Cardiac muscle cell (in vitro differentiated cells and primary cell): ENCODE measurements at regions not wholly inside any gene's neighbourhood (a gene's known extent, or its start where the extent isn't known, plus 50 kb on each side); places are given as distances from the start of the nearest gene placed in this dataset.

Experiments used
- DNase-seq, 2 donors: peaks; one replicate each; pipeline versions ENCODE4 v3.0.0 to v3.0.0-alpha.2; 2010 to 2017; ENCODE audit warnings: low read depth in 1 of 2, low spot score in 1 of 2
- H3K27ac ChIP-seq: fragments of 200-600 bp; sonication (generic); 2 replicates; pipeline ENCODE4 v1.5.1; 2016
- H3K27me3 ChIP-seq: fragments of 200-600 bp; sonication (generic); 2 replicates; pipeline ENCODE4 v1.6.0; 2016; ENCODE audit warnings: control low read depth
- H3K36me3 ChIP-seq: fragments of 200-600 bp; sonication (generic); 2 replicates; pipeline ENCODE4 v1.5.1; 2016; ENCODE audit warnings: control low read depth
- H3K4me1 ChIP-seq: fragments of 200-600 bp; sonication (generic); 2 replicates; pipeline ENCODE4 v1.8.1; 2017; ENCODE audit warnings: low read depth, mild to moderate bottlenecking, mixed run types
- H3K4me3 ChIP-seq: fragments of 200-600 bp; sonication (generic); 2 replicates; pipeline ENCODE4 v1.5.1; 2016; ENCODE audit warnings: mild to moderate bottlenecking
- H3K9me3 ChIP-seq: fragments of 200-600 bp; sonication (generic); 2 replicates; pipeline ENCODE4 v1.5.1; 2017; ENCODE audit warnings: low read depth, mild to moderate bottlenecking, control low read depth
- CTCF ChIP-seq: IDR thresholded peaks from 2 replicates; pipeline ENCODE4 v1.5.1; 2012; ENCODE audit warnings: low read depth, mild to moderate bottlenecking, low read length

GRCh38 chr10:58991856-58992255, 184.6 kb upstream of the PHYHIPL start:
- DNase-seq, result no peak
- Histone ChIP-seq H3K4me3 (no peak overlapping the region), H3K36me3 (no peaks in the 10 kb centered on the region), H3K27me3 (no peaks in the 10 kb centered on the region), H3K9me3 (no peaks in the 10 kb centered on the region), H3K4me1 (no peaks in the 10 kb centered on the region), H3K27ac (no peak overlapping the region)
- no peak for TF ChIP-seq CTCF

- Histone ChIP-seq H3K4me1 (no peaks in the 10 kb centered on the region), H3K27ac (no peak overlapping the region), H3K36me3 (no peaks in the 10 kb centered on the region), H3K27me3 (no peaks in the 10 kb centered on the region), H3K4me3 (no peak overlapping the region), H3K9me3 (no peaks in the 10 kb centered on the region)
- no peak for TF ChIP-seq CTCF
- no peak for DNase-seq
These were observed 183.5 kb upstream of the PHYHIPL start for GRCh38 chr10:58992830-58993460.

- no peak for TF ChIP-seq CTCF
- H3K4me3 ChIP-seq, result no peak overlapping the region
- no peak overlapping the region for H3K27ac ChIP-seq
- no peak for DNase-seq
- no peaks in the 10 kb centered on the region for H3K4me1 ChIP-seq
- no peaks in the 10 kb centered on the region for H3K36me3 ChIP-seq
- H3K27me3 ChIP-seq, result no peaks in the 10 kb centered on the region
- H3K9me3 ChIP-seq, result no peaks in the 10 kb centered on the region
These were observed 182.8 kb upstream of the PHYHIPL start for GRCh38 chr10:58993480-58994221.

- no peak overlapping the region for H3K4me3 ChIP-seq
- H3K27me3 ChIP-seq, result no peaks in the 10 kb centered on the region
- H3K36me3 ChIP-seq, result no peaks in the 10 kb centered on the region
These were observed 182.0 kb upstream of the PHYHIPL start for GRCh38 chr10:58994226-58995057.

More at GRCh38 chr10:58994226-58995057, 182.0 kb upstream of the PHYHIPL start:
- no peak for DNase-seq
- Histone ChIP-seq H3K9me3 (no peaks in the 10 kb centered on the region), H3K4me1 (no peaks in the 10 kb centered on the region), H3K27ac (no peak overlapping the region)
- no peak for TF ChIP-seq CTCF
